HG03469 (cell line): ENCODE measurements at regions not wholly inside any gene's neighbourhood (a gene's known extent, or its start where the extent isn't known, plus 50 kb on each side); places are given as distances from the start of the nearest gene placed in this dataset.
"Not testable (repeated sequence)": the region's sequence is repeated elsewhere in the genome, so short reads cannot be mapped to it uniquely, and the experiment has no call there.

Experiments used
- ATAC-seq: cut with Tn5 transposase; IDR thresholded peaks from one replicate; pipeline ENCODE4 v1.9.1; 2021; ENCODE audit warnings: mild to moderate bottlenecking, moderate library complexity, moderate number of reproducible peaks; ENCODE audit not compliant: unreplicated experiment

GRCh38 chr6:168916576-168917211 is 337.0 kb downstream of the THBS2 start:
- no peak for ATAC-seq

- ATAC-seq: no peak
Measured at GRCh38 chr6:168915855-168916254, 337.8 kb downstream of the THBS2 start.

DNA sequence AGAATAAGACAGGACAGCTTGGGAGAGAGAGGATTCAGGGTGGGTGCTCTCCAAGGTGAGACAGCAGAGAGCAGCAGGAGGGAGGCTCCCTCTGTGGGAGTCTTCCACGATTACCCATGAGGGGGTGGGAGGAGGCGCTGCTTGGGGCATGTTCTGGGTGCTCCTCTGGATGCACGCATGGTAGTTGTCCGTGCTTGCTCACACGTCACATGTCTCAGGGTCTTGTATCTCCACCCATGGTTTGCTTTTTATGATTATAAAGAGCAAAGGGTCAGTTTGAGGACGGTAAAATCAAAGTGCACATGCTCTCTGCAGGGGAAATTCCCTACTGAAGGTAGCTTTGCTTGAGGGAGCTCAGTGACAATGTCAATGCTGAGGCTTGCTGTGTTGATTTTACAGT is 338.4 kb downstream of the THBS2 start:
- ATAC-seq: no peak

- ATAC-seq: no peak
Measured at GRCh38 chr6:168913866-168914469, 339.7 kb downstream of the THBS2 start.

- ATAC-seq: not testable (repeated sequence)
Measured at GRCh38 chr6:168913231-168913865, 340.3 kb downstream of the THBS2 start.

DNA sequence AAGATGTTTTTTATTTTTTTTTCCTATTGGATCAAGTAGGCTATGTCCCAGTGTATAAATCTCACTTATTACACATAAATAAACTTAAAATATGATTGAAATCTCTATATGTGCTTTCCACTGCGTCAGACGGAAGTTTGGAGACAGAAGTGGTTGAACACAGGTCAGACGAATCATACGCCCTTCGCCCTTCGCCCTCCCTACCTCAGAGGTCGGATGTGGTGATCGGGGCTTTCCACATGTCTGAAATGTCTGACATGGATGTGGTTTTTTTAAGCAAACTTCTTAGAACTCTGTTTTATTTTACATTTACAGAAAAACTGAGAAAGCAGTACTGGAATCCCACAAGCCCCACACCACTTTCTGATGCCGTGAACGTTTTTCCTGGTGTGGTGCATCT is 344.4 kb downstream of the THBS2 start:
- ATAC-seq: no peak

DNA sequence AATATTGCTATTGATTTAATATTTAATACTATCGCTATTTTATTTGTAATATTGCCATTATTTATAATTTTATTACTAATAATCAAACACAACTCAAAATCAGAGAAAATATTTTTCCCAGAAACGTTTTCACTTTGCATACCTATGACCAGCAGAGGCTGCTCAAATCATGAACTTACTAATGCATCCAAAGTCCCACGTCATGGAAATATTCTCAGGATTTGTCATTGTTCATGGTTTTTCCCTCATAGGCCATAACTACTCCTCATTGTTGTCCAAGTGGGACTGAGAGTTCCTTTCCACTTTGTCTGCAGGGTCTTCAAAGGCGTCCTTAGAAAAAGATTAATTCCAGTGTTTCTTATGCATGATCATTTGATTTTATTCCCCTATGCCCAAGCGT is 344.8 kb downstream of the THBS2 start:
- ATAC-seq: no peak

GRCh38 chr6:168908166-168908565 is 345.5 kb downstream of the THBS2 start:
- ATAC-seq: no peak

DNA sequence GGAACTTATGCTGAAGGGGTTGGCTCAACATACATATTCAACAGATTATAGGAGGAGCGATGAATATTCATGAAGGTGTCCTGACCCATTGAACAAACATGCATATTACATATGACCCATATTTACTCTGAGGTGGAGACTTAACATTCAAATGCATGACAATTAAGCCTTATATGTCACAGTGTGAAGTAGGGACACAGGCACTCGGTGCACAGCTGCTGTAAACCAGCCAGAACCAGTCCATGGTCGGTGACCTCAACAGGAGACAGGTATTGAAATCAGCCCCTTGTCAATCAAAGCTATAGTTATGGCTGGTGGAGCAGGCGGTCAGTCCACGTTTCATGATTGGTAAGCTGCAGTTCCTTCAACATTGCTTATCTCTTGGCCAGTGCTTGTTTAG is 347.3 kb downstream of the THBS2 start:
- no peak for ATAC-seq

GRCh38 chr6:168905451-168906090 is 348.1 kb downstream of the THBS2 start:
- ATAC-seq: no peak

GRCh38 chr6:168903613-168904345 is 349.9 kb downstream of the THBS2 start:
- no peak for ATAC-seq

DNA sequence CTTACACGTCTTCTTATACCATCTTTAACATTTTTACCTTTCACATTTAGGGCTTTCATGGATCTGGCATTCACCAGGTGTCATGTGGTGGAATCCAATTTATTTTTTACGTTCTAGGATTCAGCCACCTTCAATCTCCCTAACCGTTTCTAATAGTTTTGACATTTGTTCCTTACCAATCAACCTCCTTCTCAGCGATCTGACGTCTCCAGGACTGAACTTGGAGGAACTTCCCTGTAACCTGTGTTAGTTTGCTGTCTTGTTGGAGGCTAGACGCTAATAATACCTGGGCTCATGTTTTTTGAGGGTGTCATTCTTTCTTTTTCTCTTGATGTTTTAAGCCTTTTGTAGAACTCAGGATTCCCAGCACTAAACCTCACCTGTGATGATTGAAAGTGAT is 351.6 kb downstream of the THBS2 start:
- no peak for ATAC-seq

DNA sequence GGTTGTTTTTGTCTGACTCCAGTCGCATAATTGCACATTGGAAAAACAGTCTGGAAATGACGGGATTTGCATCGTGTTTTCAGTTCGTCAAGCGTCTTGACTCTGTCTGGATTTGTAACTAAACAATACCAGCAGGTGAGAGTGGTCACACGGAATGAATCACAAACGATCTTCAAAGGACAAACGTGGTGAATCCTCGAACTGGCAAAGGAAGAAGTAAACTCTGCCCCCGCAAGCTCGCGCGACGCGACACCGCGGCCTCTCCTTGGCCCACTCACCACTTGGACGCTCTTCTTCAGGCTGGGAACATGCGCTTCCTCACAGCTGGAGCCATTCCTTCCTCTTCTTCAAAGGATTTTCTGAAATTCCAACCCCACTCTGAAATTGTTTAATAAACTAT is 352.6 kb downstream of the THBS2 start:
- no peak for ATAC-seq

- no peak for ATAC-seq
Measured at GRCh38 chr6:168896321-168896720, 357.3 kb downstream of the THBS2 start.

GRCh38 chr6:168895102-168895812 is 358.4 kb downstream of the THBS2 start:
- peak; percentile 98 for ATAC-seq

GRCh38 chr6:168892031-168892430 is 361.6 kb downstream of the THBS2 start:
- no peak for ATAC-seq

GRCh38 chr6:168890981-168891365 is 362.7 kb downstream of the THBS2 start:
- ATAC-seq: no peak

DNA sequence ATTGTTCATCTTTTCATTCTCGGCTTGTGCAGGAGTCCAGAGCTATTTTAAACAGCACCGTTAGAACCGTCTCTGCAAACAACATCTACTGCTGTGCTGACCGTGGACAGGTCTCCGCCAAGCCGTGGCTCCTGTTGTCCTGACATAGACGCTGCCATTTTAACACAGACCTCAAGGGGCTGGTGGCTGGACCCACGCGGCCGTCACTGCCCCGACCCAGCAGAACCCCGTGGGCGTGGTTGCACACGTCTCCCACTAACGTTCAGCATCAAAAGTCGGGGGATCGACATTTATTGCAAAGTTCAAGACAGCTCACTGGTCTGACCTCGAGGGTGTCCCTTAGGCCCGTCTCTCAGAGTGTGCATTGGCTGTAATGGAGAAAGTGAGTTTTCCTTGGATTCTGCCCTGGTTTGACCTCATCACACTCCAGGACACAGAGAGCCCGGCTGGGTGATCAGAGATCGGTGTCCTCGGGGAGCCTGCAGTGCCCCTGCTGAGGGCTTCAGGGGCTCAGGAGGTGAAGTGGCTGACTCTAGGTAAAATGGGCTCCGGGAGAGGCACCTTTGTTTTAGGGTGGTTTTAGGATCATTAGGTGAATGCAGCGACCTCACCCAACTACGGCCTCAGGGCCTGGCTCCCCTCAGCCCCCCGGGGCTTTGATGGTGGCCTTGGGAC is 363.2 kb downstream of the THBS2 start:
- ATAC-seq: no peak

GRCh38 chr6:168888786-168889345 is 364.8 kb downstream of the THBS2 start:
- no peak for ATAC-seq

DNA sequence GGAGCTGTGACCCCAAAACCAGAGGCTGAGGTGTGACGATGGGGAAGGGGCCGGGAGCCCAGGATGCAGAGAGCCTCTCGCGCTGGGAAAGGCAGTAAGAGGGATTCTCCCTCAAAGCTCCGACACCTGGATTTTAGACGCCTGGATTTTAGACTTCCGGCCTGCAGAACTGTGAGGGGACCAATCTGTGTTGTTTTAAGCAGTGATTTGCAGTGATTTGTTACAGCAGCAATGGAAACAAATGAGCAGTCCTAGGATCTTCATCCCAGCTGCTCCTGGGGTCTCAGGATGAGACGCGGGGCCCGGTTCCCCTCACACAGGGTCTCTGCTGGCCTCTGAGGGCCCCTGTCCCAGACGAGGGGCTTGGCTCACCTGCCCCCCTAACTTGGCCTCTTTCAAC is 365.5 kb downstream of the THBS2 start:
- ATAC-seq: no peak
